Activated T-cell treated with anti-CD3 and anti-CD28 coated beads for 24 hours (primary cell): ENCODE measurements at regions not wholly inside any gene's neighbourhood (a gene's known extent, or its start where the extent isn't known, plus 50 kb on each side); places are given as distances from the start of the nearest gene placed in this dataset.
"Not testable (repeated sequence)": the region's sequence is repeated elsewhere in the genome, so short reads cannot be mapped to it uniquely, and the experiment has no call there.

Experiments
- DNase-seq: peaks from one replicate; pipeline ENCODE4 v3.0.0-alpha.2; 2020; ENCODE audit warnings: low read depth

DNA sequence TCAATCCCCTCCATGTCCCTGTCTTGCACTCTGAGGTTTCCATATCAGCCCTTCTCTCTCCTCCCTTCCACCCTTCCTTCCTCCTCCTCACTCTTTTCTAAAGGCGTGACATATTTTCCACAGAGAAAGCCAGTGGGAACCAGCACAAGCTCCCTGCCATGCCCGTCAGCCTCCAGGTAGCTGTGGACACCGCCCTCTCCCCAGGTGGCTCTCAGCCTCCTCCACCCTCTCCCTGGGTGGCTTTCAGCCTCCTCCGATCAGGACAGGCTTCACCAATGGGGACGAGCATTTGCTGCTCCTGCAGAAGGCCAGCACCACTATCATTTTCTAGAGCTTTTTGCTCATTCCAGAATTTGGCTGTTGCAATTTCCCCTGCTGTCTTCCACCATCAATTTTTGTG lies 236.6 kb downstream of the GADD45G start:
- DNase-seq, result no peak

DNA sequence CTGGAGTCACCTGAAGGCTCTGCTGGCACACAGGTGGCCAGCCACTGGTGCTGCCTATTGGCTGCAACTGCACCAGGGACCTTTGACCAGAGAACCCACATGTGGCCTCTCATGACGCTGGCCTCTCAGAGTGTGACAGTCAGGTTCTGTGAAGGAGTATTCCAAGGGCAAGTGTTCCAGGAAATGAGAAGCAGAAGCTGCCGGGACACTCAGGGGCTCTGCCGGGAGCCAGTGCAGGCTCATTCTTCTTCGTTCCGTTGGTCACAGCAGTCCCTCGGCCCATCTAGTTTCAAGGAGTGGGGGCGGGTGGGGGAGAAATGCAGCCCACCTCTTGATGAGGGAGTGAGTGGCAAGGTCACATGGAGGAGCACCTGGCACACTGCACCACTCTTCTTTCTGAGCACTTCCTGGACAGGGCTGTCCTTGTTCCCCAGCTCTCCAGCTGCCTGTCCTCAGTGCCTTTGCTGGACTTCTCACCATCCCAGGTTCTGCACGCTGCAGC lies 237.5 kb downstream of the GADD45G start:
- no peak for DNase-seq

DNA sequence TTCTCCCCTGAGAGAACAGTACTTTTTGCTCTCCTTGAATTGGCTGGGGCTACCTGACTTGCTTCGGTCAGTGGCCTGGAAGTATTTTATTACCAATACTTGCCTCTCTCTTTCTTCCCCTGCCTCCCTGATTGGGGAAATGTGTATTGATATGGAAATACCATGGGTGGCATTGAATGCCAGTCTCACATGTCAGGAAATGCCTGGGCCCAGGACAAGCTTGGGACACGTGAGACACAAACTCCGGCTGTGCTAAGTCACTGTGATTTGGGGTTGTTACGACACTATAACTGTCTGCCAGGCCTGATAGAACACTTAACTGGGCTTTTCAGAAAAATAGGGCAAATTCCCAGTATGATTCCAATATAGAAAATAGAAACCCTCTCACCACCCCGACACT lies 238.3 kb downstream of the GADD45G start:
- no peak for DNase-seq

DNA sequence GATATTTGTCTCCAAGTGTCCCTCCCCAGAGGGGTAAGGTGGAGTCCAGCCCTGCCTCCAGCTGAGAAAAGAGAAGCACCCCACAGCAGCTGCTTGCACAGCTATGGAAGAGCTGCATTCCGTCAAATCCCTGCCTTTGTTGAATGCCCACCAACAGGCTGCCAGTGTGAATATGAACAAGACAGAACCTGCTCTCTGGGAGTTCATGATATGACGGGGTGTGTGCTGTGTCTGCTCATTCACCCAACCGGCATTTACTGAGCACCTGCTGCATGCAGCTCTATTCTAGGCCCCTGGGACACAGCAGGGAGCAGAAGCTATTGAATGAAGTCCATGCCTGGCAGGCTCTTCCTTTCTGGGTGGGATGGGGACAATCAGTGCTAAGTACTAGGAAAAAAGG lies 238.8 kb downstream of the GADD45G start:
- no peak for DNase-seq

DNA sequence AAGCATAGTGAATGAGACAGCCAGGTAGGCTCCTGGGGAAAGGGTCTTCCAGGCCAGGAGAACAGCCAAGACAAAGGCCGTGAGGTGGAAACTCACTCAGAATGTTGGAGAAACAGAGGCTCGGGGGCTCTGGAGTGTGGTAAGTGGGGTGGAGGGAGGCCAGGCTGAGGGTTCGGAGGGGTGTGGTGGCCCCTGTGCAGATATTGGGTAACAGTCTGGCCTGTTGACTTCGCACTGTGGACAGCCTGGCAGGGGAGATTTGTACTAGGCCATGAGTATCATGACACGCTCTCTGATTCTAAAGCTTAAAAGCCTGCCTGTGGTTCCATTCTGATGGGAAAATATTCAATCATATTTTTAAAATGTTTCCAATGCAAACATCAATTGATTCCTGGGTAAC lies 239.3 kb downstream of the GADD45G start:
- no peak for DNase-seq

DNA sequence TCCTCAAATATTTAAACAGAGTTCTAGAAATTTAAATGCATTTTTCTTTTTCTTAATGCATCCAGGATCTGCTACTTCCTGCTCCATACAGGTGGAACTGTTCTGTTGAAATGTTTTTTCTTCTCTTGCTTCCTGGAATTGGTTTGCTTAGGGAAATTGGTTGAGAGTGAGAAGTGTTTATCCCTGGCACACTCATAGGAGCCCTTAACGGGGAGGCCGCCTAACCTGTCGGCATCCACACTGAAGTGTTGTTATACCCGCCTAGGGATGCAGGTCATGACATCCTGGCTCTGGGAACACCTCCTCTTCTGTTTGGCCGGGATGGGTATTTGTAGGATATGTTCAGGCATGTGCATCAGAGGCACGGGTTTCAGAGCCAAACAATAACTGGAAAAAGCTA lies 239.7 kb downstream of the GADD45G start:
- DNase-seq, result no peak

DNA sequence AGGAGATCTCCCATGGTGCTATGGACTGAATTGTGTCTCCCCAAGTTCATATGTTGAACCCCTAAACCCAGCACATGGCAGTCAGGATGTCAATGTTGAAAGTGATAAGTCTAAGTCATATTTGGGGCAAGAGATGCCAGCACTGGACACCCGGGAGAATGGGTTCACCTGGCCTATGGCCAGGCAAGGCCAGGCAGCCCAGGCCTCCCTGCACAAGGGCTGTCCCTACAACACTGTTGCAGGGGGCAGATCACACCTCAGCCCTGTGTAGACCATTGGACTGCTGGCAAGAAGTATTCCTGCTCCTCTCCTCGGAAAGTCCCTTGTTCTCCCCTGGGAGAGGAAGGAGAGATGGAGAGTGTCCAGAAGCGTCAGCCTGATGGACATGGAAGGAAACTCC lies 240.5 kb downstream of the GADD45G start:
- DNase-seq, result no peak

DNA sequence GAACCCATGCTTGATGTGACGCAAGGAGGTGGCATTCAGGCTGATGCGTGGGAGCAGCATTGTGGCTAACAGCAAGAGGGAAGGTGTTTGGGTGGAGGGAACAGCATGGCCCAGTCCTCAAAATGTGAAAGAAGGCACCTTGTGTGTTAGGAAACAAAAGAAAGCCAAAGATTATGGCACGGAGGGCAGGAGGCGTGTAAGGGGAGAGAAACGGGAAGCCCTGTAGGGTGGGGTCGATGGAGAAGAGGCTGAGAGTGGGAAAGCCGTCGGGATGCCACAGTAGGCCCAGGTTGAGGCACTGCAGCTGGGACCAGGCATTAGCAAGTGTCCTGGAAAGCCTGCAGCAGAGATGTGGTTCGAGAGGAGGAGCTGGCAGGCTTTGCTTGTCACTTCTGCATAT lies 241.1 kb downstream of the GADD45G start:
- no peak for DNase-seq

DNA sequence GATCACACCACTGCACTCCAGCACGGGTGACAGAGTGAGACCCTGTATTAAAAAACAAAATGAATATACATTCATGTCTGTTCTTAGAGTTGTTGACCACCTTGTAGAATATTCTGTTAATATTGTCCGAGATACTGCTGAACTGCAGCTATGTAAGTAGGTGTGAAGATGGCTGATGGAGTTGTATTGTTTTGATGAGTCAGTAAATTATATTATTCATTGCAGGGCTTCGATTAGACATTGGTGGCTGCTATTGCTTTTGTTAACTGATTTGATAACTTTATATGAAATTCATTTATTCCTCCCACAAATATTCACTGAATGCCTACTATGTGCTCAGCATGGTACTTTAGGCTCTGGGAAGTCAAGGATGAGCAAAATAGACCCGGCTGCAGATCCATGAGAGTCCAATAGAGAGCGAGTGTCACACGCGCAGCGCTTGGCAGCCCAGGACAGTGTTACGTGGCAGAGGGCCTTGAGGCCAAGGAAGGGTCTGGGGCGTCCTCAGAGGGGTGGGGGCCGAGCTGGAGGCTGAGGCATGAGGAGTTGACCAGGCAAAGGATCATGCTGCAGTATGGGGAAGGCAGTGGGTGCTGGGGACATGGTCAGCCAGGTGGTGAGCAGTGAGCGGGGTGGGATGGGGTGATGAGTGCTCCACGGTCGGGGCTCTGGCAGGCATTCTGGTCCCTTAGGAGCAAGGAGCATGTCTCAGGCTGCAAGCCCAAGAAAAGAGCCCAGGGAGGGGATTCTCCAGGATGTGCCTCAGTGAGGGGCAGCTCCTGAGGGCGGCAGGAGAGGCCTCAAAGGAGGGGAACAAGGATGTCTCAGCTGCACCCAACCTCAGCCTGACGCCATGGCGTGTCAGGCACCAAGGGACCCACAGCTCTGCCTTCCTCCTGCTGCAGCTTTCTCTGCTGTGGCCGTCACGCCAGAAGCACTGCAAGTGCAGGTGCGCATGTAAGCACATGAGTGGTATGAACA lies 243.5 kb downstream of the GADD45G start:
- DNase-seq, result no peak

DNA sequence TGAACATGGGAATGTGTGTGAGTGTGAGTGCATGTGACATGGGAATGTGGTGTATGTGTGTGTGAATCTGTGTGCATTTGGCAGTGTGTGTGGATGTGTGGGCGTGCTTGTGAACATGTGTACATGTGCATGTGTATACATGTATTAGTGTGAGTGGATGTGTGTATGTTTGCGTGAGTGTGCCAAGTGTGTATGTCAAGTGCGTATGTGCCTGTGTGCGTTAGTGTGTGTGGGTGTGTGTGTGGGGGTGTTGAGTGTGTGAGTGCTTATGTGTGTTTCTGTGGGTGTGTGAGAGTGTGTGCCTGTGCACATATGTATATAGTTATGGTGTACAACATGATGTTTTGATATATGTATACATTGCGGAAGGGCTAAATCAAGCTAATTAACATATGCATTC lies 244.3 kb downstream of the GADD45G start:
- no peak for DNase-seq

DNA sequence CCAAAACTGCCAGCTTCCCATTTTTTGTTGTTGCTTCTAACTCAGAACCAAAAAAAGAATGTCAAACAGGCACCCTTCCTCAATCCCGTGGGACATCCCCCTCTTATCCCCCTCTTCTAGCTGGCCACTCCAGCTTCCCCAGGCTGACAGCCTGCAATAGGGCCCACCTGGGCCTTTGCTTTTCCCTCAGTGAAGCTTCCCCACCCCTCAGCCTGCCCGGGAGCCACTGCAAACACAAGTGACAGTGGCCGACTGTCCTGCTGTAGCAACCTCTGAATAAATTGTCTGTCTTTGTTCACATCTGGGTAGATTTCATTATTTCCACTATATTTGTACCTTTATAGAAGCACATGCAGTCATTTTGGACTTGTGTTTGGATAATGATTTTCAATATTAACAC lies 245.3 kb downstream of the GADD45G start:
- no peak for DNase-seq

DNA sequence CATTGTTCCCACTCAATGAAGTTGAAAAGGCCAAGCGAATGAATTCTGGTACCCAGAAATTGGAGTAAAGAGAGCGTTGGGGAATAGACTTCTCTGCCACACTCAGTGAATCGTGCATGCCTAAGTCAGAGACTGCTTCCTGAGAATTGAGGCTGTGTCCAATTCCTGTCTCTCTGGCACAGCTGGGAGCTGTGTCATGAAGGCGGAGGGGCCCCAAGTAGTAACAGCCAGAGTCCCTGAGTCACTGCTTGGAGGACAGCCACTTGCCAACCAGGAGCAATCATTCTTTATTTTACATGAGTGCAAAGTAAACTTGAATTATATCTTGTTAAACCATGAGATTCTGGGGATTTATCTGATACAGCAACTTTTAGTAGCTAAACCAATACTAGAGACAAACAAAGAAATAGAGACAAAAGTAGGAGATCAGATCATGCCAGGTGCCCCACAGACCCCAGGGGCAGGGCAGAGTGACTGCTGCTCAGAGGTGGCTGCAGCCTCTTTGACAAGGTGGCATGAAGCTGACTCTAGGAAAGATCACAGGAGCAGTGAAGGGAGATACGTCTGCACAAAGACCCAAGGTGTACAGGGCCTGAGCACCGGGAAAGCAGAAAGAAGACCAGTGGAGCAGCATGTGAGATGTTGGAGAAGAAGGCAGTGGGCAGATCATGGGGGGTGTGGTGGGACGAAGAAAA lies 246.0 kb downstream of the GADD45G start:
- no peak for DNase-seq

DNA sequence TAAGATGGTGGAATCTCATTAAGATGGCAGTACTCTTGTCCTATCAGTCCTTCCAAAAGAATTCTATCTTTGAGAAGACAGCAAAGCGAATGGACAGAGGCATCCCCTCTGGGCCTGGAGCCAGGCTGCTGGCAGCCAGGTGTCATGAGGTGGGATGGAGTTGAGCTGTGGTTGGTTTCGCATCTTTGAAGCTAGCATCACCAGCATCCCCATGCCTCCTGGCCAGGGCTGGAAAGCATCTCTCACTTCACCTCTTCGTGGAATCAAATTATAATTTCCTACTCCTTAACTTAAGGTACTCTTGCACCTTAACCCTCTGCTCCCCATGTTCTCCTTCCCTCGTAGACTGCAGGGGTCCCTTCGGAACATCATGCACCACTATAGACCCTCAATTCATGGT lies 248.3 kb downstream of the GADD45G start:
- DNase-seq, result no peak

DNA sequence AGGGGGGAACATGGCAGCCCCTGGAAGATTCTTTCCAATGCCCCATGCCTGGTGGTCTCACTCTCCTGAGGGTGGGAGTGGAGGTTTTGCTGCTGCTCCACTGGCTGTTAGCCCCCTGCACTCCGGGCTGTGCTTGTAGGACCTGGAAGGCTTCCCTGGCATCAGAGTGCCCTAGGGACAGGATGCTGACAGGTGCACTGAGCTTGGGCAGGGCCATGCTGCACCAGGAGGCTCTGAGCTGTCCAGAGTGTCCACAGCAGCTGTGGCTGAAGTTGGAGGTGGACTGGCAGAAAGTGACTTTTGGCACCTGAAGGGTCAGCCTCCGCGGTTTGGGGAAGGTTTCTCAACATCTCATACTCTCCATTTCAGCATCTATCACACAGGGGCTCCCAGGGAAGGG lies 249.1 kb downstream of the GADD45G start:
- DNase-seq, result no peak

DNA sequence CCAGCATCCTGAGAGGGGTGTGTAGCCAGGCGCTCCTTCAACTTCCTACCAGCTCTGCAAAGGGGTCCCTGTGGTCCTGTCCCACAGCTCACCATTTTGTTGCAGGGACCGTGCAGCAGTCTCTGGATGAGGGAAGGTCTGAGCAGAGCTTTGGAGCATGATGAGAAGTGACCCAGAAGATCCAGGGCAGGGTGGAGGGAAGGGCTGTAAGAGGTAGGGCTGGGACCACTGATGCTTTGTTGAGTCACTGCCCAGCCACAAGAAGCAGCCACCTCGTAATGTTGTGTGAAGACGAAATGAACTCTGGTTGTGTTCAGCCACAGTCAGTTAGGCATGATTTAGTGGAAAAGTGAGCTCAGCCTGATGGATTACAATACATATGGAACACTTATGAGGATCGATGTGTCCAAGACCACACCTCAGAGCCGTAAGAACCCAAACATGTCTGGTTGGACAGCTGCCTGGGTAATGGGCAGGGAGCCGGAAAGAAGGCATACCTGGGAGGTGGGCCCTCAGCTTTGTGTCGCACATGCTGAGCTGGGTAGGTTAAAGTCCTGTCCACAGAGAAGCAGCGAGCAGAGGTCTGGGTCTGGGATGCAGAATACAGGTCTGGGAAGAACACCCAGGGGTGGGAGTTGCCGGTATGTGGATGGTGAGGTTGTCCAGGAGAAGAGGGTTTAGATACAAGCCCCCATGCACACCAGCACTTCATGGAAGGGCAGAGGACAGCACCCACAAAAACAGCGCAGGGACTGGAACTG lies 250.1 kb downstream of the GADD45G start:
- DNase-seq, result no peak

DNA sequence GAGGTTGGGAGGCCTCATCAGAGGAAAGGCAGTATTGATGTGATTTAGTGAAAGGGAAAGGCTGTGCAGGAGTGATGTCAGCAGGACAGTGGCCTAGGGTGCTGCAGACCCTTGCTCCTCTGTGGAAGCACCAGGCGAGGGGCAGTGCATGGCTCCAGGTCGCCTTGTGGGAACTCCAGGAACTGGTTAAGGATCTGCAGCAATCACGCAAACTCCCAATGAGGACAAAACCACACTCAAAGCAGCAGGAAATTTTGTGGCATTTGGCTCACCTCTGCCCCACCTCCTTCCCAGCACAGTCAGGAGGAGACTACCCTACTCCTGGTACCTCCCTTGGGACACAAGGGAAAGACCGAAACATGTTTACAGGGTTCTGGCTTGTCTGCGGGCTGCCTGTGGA lies 251.5 kb downstream of the GADD45G start:
- DNase-seq, result not testable (repeated sequence)

DNA sequence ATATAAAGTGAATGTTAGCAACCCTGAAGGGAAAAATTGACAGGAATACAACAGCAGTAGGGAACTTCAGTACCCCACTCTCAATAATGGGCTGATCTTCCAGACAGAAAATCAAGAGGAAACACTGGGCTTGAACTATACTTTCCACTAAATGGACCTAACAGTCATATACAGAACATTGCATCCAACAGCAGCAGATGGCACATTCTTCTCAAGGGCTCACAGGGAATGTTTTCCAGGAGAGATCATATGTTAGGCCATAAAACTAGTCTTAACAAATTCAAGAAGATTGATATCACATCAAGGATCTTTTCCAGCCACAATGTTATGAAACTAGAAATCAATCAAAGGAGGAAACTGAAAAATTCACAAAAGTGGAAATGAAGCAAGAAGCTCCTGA lies 252.1 kb downstream of the GADD45G start:
- DNase-seq, result not testable (repeated sequence)

DNA sequence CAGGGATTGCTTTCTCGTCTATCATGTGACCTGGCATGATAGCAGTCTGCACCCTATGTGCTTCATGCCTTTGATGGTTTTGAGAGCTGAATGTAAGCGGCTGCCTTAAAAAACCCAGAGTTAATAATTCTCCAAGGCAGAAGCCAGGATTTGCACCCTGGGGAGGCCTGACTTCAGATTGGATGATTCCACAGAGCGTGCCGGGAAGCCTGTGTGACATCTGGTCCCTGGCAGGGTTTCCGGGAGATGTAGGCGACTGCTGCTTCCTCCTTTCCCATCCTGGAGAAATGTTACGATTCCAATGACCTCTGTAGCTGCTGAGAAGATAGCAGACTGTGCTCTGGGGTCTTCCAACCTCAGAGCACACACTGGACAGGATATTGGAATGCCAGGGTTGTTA lies 255.0 kb downstream of the GADD45G start:
- not testable (repeated sequence) for DNase-seq

DNA sequence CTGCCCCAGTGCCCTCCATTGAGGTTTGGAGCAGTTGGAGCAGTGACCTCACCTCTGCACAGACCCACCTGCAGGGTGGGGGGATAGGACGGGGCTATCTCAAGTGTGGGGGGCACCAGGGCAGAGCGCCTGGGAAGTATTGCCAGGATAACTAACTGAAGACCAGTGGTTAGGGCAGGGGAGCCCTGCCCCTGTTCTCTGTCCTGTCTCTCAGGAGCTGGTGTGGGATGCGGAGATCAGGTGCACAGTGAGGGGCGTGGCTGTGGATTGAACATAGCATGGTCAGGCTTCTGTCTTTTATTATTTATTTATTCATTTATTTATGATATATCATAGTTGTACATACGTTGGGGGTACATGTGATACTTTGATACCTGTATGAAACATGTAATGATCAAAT lies 256.6 kb downstream of the GADD45G start:
- DNase-seq, result not testable (repeated sequence)

DNA sequence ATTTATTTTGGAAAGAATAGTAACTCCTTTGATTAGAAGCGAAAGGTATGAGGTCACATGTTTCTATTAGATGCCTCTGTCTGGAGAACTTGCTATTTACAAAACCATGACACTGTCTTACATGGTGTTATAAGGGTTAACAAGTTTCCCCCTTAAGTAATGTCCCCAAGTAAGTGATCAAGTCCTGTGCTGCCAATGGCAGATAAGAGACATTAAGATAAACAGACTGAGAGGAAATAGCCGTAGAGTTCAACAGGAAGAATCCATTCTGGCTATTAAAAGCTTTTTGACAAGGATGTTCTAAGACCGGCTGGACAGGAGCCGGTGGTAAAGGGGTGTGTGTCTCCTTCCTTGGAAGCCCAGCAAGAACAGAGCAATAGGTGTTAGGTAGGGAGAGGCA lies 257.5 kb downstream of the GADD45G start:
- no peak for DNase-seq

DNA sequence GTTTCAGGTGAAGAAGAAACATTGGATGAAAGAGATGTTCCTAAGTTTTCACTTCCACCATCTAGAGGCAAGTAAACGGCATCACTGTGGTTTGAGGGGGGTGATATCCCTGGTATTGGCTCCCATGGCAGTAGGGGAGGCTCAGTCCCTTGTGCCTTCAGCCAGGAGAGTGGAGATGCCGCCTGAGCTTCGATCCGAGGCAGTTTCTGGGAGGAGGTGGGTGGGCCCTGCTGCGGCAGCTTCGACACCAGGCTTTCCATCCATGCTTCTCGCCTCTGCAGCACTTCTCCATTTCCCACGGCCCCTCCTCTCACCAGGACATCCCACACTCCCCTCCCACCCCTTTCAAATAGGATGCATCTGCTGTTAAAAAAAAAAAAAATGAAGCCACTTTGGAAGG lies 258.3 kb downstream of the GADD45G start:
- no peak for DNase-seq

DNA sequence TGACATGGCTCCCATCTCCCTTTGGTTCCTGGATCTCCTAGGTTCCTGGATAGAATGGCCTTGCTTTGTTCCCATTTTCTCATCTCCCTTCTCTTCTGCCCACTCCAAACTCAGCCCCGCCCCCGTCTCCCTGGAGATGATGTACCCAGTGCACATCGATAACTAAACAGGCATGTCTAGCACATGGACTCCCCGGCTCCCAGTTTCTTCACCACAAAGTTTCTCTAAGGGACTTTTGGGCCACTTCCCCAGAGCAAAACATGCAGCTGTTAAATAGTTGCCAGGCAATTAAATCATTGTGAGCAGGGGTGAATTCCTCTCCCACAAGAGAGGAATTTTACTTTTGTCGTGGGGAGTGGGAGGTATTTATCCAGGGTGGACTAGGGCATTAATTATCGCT lies 259.0 kb downstream of the GADD45G start:
- no peak for DNase-seq
